ENCODE measurements at regions not wholly inside any gene's neighbourhood (a gene's known extent, or its start where the extent isn't known, plus 50 kb on each side); places are given as distances from the start of the nearest gene placed in this dataset.

DNA sequence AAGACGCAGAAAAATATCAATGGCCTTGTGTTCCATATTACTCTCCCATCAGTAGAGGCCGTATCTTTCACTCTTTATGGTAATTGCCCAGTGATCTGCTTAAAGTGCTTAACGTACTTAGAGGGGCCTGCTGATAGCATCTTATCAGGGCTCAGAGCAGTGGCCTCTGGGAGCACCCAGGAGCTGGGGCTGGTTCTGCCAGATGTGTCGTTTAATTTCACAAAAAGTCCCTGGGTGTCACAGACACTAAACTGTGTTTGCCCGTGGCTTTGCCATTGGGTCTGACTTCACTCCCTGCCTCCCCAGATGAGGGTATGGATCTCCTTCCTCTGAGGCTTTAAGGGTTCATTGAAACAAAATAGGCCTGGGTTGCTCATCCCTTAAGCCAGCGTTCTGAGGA, 435.3 kb downstream of the GATA3 start:
- H3K27ac ChIP-seq (replicated peaks; ENCODE audit: low read length) = no peak overlapping the region
- H3K18ac ChIP-seq (ENCODE audit: low read length) = no peak overlapping the region
- no peak overlapping the region for H3K4ac ChIP-seq (ENCODE audit: low read length)
- H3K23ac ChIP-seq (ENCODE audit: low read depth, low read length, poor library complexity) = no peak overlapping the region
- no peak overlapping the region for H2BK5ac ChIP-seq (ENCODE audit: low read length)
- no peaks in the 10 kb centered on the region for H3K9me3 ChIP-seq (replicated peaks in 1 of 2; ENCODE audit: control insufficient read depth in 2 of 2, insufficient read depth in 1 of 2, low read depth in 1 of 2, low read length in 2 of 2)
- no peak overlapping the region for H3K4me2 ChIP-seq (ENCODE audit: insufficient read depth, low read length, poor library complexity, severe bottlenecking)
- WGBS, 2 donors (ENCODE audit: extremely low coverage in 2 of 2, insufficient read length in 2 of 2, insufficient replicate concordance in 1 of 2) = no CpG with 5 or more reads among the region's 6 CpGs
- no peak overlapping the region for H3K9ac ChIP-seq (ENCODE audit: low read depth, low read length, poor library complexity)
- no peak overlapping the region for H4K8ac ChIP-seq (ENCODE audit: low read depth, low read length)
- H2AFZ ChIP-seq (ENCODE audit: low read length) = no peak overlapping the region
- no peaks in the 10 kb centered on the region for H3K27me3 ChIP-seq (ENCODE audit: control insufficient read depth in 3 of 3, insufficient read depth in 3 of 3, low read depth in 1 of 3, low read length in 3 of 3)
- no peak overlapping the region for H2BK12ac ChIP-seq (ENCODE audit: low read length)
- H3K4me1 ChIP-seq (ENCODE audit: control insufficient read depth in 2 of 2, insufficient read depth in 1 of 2, low read depth in 1 of 2, low read length in 2 of 2) = peaks cover 0 to 2% of the 10 kb centered on the region in 2 donors
- no peak overlapping the region for H2BK15ac ChIP-seq (ENCODE audit: low read length)
- no peak overlapping the region for H2BK120ac ChIP-seq (ENCODE audit: low read depth, low read length)
- no peaks in the 10 kb centered on the region for H3K79me1 ChIP-seq (ENCODE audit: low read depth, low read length)
- H3K4me3 ChIP-seq (ENCODE audit: low read length in 2 of 2) = no peak overlapping the region
- no peak overlapping the region for H4K91ac ChIP-seq (ENCODE audit: low read depth, low read length, poor library complexity)
- DNase-seq (ENCODE audit: low spot score) = no peak
- H3K14ac ChIP-seq (ENCODE audit: low read length) = no peak overlapping the region
- H3K36me3 ChIP-seq (replicated peaks in 1 of 2; ENCODE audit: control insufficient read depth in 2 of 2, insufficient read depth in 2 of 2, low read length in 2 of 2) = no peaks in the 10 kb centered on the region
- no peak overlapping the region for H2AK5ac ChIP-seq (ENCODE audit: low read depth, low read length)

DNA sequence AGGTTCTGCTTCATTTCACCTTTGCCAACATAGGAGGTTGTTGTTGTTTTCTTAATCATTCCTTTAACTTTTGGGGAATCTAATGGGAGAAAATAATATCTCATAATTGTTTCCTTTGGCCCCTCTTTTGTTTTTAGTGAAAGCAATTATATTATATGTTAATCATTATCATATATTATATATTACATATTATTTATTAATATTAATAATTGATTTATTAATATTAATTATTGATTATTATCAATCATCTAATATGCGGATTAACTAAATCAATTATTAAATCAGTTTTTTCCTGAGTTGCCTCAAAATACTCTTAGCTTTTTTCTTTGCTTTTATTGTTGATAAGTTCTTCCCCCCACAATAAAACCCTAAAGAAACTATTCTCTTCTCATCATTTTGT, 443.8 kb downstream of the GATA3 start:
- no peak overlapping the region for H2BK120ac ChIP-seq (ENCODE audit: low read depth, low read length)
- H3K4me1 ChIP-seq (ENCODE audit: control insufficient read depth in 2 of 2, insufficient read depth in 1 of 2, low read depth in 1 of 2, low read length in 2 of 2) = peaks cover 0 to 3% of the 10 kb centered on the region in 2 donors
- no peak overlapping the region for H3K4ac ChIP-seq (ENCODE audit: low read length)
- no peak overlapping the region for H2BK15ac ChIP-seq (ENCODE audit: low read length)
- H3K36me3 ChIP-seq (replicated peaks in 1 of 2; ENCODE audit: control insufficient read depth in 2 of 2, insufficient read depth in 2 of 2, low read length in 2 of 2) = no peaks in the 10 kb centered on the region
- no peak overlapping the region for H2AFZ ChIP-seq (ENCODE audit: low read length)
- no peak for DNase-seq (ENCODE audit: low spot score)
- no peak overlapping the region for H2AK5ac ChIP-seq (ENCODE audit: low read depth, low read length)
- no CpG with 5 or more reads among the region's 1 CpG for WGBS, 2 donors (ENCODE audit: extremely low coverage in 2 of 2, insufficient read length in 2 of 2, insufficient replicate concordance in 1 of 2)
- H3K18ac ChIP-seq (ENCODE audit: low read length) = no peak overlapping the region
- no peak overlapping the region for H4K91ac ChIP-seq (ENCODE audit: low read depth, low read length, poor library complexity)
- no peak overlapping the region for H3K23ac ChIP-seq (ENCODE audit: low read depth, low read length, poor library complexity)
- H3K14ac ChIP-seq (ENCODE audit: low read length) = no peak overlapping the region
- no peak overlapping the region for H3K4me3 ChIP-seq (ENCODE audit: low read length in 2 of 2)
- no peaks in the 10 kb centered on the region for H3K27me3 ChIP-seq (ENCODE audit: control insufficient read depth in 3 of 3, insufficient read depth in 3 of 3, low read depth in 1 of 3, low read length in 3 of 3)
- H3K9me3 ChIP-seq (replicated peaks in 1 of 2; ENCODE audit: control insufficient read depth in 2 of 2, insufficient read depth in 1 of 2, low read depth in 1 of 2, low read length in 2 of 2) = no peaks in the 10 kb centered on the region
- H4K8ac ChIP-seq (ENCODE audit: low read depth, low read length) = no peak overlapping the region
- H2BK12ac ChIP-seq (ENCODE audit: low read length) = no peak overlapping the region
- no peaks in the 10 kb centered on the region for H3K79me1 ChIP-seq (ENCODE audit: low read depth, low read length)
- H3K4me2 ChIP-seq (ENCODE audit: insufficient read depth, low read length, poor library complexity, severe bottlenecking) = no peak overlapping the region
- H2BK5ac ChIP-seq (ENCODE audit: low read length) = no peak overlapping the region
- H3K9ac ChIP-seq (ENCODE audit: low read depth, low read length, poor library complexity) = no peak overlapping the region
- no peak overlapping the region for H3K27ac ChIP-seq (replicated peaks; ENCODE audit: low read length)

DNA sequence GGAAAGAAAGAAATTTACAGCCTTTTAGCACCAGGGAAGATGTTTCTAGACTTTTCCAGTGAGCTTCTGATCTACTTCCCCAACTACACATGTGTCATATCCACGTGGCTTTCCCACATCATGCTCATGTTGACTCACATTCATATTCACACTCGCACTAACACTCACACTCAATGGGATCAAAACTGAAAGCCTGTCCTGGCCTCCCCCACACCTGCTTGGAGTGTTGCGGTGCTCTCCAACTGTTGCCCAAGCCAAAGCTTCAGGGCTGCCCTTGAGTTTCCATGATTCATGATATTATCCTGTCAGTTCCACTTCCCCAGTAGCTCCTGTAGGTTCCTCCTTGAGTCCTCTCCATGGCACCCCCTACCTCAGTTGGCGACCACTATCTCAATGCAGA, 444.4 kb downstream of the GATA3 start:
- no peak overlapping the region for H3K4me3 ChIP-seq (ENCODE audit: low read length in 2 of 2)
- H3K36me3 ChIP-seq (replicated peaks in 1 of 2; ENCODE audit: control insufficient read depth in 2 of 2, insufficient read depth in 2 of 2, low read length in 2 of 2) = no peaks in the 10 kb centered on the region
- no peak overlapping the region for H2AFZ ChIP-seq (ENCODE audit: low read length)
- H3K14ac ChIP-seq (ENCODE audit: low read length) = no peak overlapping the region
- H2BK12ac ChIP-seq (ENCODE audit: low read length) = no peak overlapping the region
- peaks cover 0 to 3% of the 10 kb centered on the region in 2 donors for H3K4me1 ChIP-seq (ENCODE audit: control insufficient read depth in 2 of 2, insufficient read depth in 1 of 2, low read depth in 1 of 2, low read length in 2 of 2)
- H3K27ac ChIP-seq (replicated peaks; ENCODE audit: low read length) = no peak overlapping the region
- no peaks in the 10 kb centered on the region for H3K27me3 ChIP-seq (ENCODE audit: control insufficient read depth in 3 of 3, insufficient read depth in 3 of 3, low read depth in 1 of 3, low read length in 3 of 3)
- WGBS, 2 donors (ENCODE audit: extremely low coverage in 2 of 2, insufficient read length in 2 of 2, insufficient replicate concordance in 1 of 2) = no CpG with 5 or more reads among the region's 4 CpGs
- no peak for DNase-seq (ENCODE audit: low spot score)
- H3K4me2 ChIP-seq (ENCODE audit: insufficient read depth, low read length, poor library complexity, severe bottlenecking) = no peak overlapping the region
- H4K8ac ChIP-seq (ENCODE audit: low read depth, low read length) = no peak overlapping the region
- H2AK5ac ChIP-seq (ENCODE audit: low read depth, low read length) = no peak overlapping the region
- H3K23ac ChIP-seq (ENCODE audit: low read depth, low read length, poor library complexity) = no peak overlapping the region
- H3K9ac ChIP-seq (ENCODE audit: low read depth, low read length, poor library complexity) = no peak overlapping the region
- H4K91ac ChIP-seq (ENCODE audit: low read depth, low read length, poor library complexity) = no peak overlapping the region
- no peak overlapping the region for H2BK5ac ChIP-seq (ENCODE audit: low read length)
- no peaks in the 10 kb centered on the region for H3K9me3 ChIP-seq (replicated peaks in 1 of 2; ENCODE audit: control insufficient read depth in 2 of 2, insufficient read depth in 1 of 2, low read depth in 1 of 2, low read length in 2 of 2)
- H2BK15ac ChIP-seq (ENCODE audit: low read length) = no peak overlapping the region
- H3K79me1 ChIP-seq (ENCODE audit: low read depth, low read length) = no peaks in the 10 kb centered on the region
- no peak overlapping the region for H3K4ac ChIP-seq (ENCODE audit: low read length)
- no peak overlapping the region for H3K18ac ChIP-seq (ENCODE audit: low read length)
- no peak overlapping the region for H2BK120ac ChIP-seq (ENCODE audit: low read depth, low read length)

DNA sequence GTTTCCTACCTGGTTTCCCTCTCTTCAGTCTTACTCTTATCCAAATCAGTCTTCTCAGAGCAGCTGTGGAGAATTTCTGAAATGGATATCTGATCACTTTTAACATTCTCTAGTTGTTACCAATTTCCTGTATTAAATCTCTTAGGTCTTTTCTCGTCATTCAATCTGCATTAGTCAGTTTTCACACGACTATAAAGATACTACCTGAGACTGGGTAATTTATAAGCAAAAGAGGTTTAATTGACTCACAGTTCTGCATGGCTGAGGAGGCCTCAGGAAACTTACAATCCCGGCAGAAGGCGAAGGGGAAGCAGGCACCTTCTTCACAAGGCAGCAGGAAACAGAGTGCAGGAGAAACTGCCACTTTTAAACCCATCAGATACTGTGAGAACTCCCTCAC, 444.8 kb downstream of the GATA3 start:
- no peak overlapping the region for H3K18ac ChIP-seq (ENCODE audit: low read length)
- no CpG with 5 or more reads among the region's 4 CpGs for WGBS, 2 donors (ENCODE audit: extremely low coverage in 2 of 2, insufficient read length in 2 of 2, insufficient replicate concordance in 1 of 2)
- no peaks in the 10 kb centered on the region for H3K27me3 ChIP-seq (ENCODE audit: control insufficient read depth in 3 of 3, insufficient read depth in 3 of 3, low read depth in 1 of 3, low read length in 3 of 3)
- no peak overlapping the region for H3K14ac ChIP-seq (ENCODE audit: low read length)
- H3K9ac ChIP-seq (ENCODE audit: low read depth, low read length, poor library complexity) = no peak overlapping the region
- no peak overlapping the region for H2BK5ac ChIP-seq (ENCODE audit: low read length)
- no peak overlapping the region for H2BK12ac ChIP-seq (ENCODE audit: low read length)
- H3K9me3 ChIP-seq (replicated peaks in 1 of 2; ENCODE audit: control insufficient read depth in 2 of 2, insufficient read depth in 1 of 2, low read depth in 1 of 2, low read length in 2 of 2) = no peaks in the 10 kb centered on the region
- no peaks in the 10 kb centered on the region for H3K79me1 ChIP-seq (ENCODE audit: low read depth, low read length)
- no peak overlapping the region for H4K91ac ChIP-seq (ENCODE audit: low read depth, low read length, poor library complexity)
- peaks cover 0 to 3% of the 10 kb centered on the region in 2 donors for H3K4me1 ChIP-seq (ENCODE audit: control insufficient read depth in 2 of 2, insufficient read depth in 1 of 2, low read depth in 1 of 2, low read length in 2 of 2)
- H2BK120ac ChIP-seq (ENCODE audit: low read depth, low read length) = no peak overlapping the region
- H3K23ac ChIP-seq (ENCODE audit: low read depth, low read length, poor library complexity) = no peak overlapping the region
- no peak overlapping the region for H3K4me3 ChIP-seq (ENCODE audit: low read length in 2 of 2)
- H3K4me2 ChIP-seq (ENCODE audit: insufficient read depth, low read length, poor library complexity, severe bottlenecking) = no peak overlapping the region
- no peak overlapping the region for H3K4ac ChIP-seq (ENCODE audit: low read length)
- H2AFZ ChIP-seq (ENCODE audit: low read length) = no peak overlapping the region
- no peak overlapping the region for H2BK15ac ChIP-seq (ENCODE audit: low read length)
- no peak for DNase-seq (ENCODE audit: low spot score)
- H3K36me3 ChIP-seq (replicated peaks in 1 of 2; ENCODE audit: control insufficient read depth in 2 of 2, insufficient read depth in 2 of 2, low read length in 2 of 2) = no peaks in the 10 kb centered on the region
- no peak overlapping the region for H3K27ac ChIP-seq (replicated peaks; ENCODE audit: low read length)
- no peak overlapping the region for H4K8ac ChIP-seq (ENCODE audit: low read depth, low read length)
- H2AK5ac ChIP-seq (ENCODE audit: low read depth, low read length) = no peak overlapping the region

All from neuronal stem cell (in vitro differentiated cells).